SK-N-MC (cell line): ENCODE measurements at regions not wholly inside any gene's neighbourhood (a gene's known extent, or its start where the extent isn't known, plus 50 kb on each side); places are given as distances from the start of the nearest gene placed in this dataset.

Experiments
- EZH2 ChIP-seq: fragments of 200-600 bp; sonication (generic); IDR thresholded peaks from one replicate; pipeline ENCODE4 v1.6.1; 2017; ENCODE audit warnings: antibody characterized with exemption
- FOXP2 ChIP-seq: optimal IDR thresholded peaks from 2 replicates; pipeline ENCODE3; 2011; ENCODE audit warnings: mild to moderate bottlenecking, moderate library complexity; ENCODE audit not compliant: insufficient read depth; ENCODE audit errors: extremely low read length, control extremely low read depth
- POLR2AphosphoS5 ChIP-seq: IDR thresholded peaks from 2 replicates; pipeline ENCODE4 v1.6.1; 2012; ENCODE audit warnings: mild to moderate bottlenecking, low read depth, low read length, borderline replicate concordance

GRCh38 chr6:170041526-170041925 is 249.4 kb downstream of the DLL1 start:
- no peak for TF ChIP-seq POLR2AphosphoS5
- no peak for TF ChIP-seq EZH2
- TF ChIP-seq FOXP2 = no peak
